COLO829 (cell line): ENCODE measurements at regions not wholly inside any gene's neighbourhood (a gene's known extent, or its start where the extent isn't known, plus 50 kb on each side); places are given as distances from the start of the nearest gene placed in this dataset.

ENCODE experiments used
- DNase-seq: peaks from one replicate; pipeline ENCODE4 v3.0.0; 2012; ENCODE audit warnings: low spot score

- no peak for DNase-seq
Observed at GRCh38 chr13:69423844-69424243, 683.8 kb upstream of the ATXN8OS start.

- DNase-seq: peak; percentile 12
Observed at GRCh38 chr13:69418319-69418718, 689.3 kb upstream of the ATXN8OS start.

GRCh38 chr13:69410761-69411160 lies 696.9 kb upstream of the ATXN8OS start:
- DNase-seq: no peak

GRCh38 chr13:69391756-69392155 lies 715.9 kb upstream of the ATXN8OS start:
- DNase-seq: no peak

GRCh38 chr13:69389899-69390298 lies 717.7 kb upstream of the ATXN8OS start:
- DNase-seq: no peak

- no peak for DNase-seq
Observed at GRCh38 chr13:69373747-69374425, 733.7 kb upstream of the ATXN8OS start.

GRCh38 chr13:69363360-69363759 lies 744.3 kb upstream of the ATXN8OS start:
- no peak for DNase-seq

GRCh38 chr13:69331245-69331644 lies 776.4 kb upstream of the ATXN8OS start:
- DNase-seq: no peak

- peak; percentile 1 for DNase-seq
Observed at GRCh38 chr13:69324090-69324886, 783.3 kb upstream of the ATXN8OS start.

GRCh38 chr13:69319656-69320055 lies 788.0 kb upstream of the ATXN8OS start:
- DNase-seq: no peak

GRCh38 chr13:69315039-69315438 lies 792.6 kb upstream of the ATXN8OS start:
- no peak for DNase-seq

- no peak for DNase-seq
Observed at GRCh38 chr13:69306766-69307165, 800.9 kb upstream of the ATXN8OS start.

- DNase-seq: no peak
Observed at GRCh38 chr13:69300131-69300530, 807.5 kb upstream of the ATXN8OS start.

- no peak for DNase-seq
Observed at GRCh38 chr13:69296130-69296529, 811.5 kb upstream of the ATXN8OS start.

GRCh38 chr13:69292789-69293425 lies 814.7 kb upstream of the ATXN8OS start:
- DNase-seq: no peak

GRCh38 chr13:69291292-69291906 lies 816.2 kb upstream of the ATXN8OS start:
- no peak for DNase-seq

GRCh38 chr13:69288026-69288425 lies 819.6 kb upstream of the ATXN8OS start:
- DNase-seq: no peak

- no peak for DNase-seq
Observed at GRCh38 chr13:69287050-69287698, 820.5 kb upstream of the ATXN8OS start.

- DNase-seq: no peak
Observed at GRCh38 chr13:69283837-69284236, 823.8 kb upstream of the ATXN8OS start.

- no peak for DNase-seq
Observed at GRCh38 chr13:69283301-69283700, 824.3 kb upstream of the ATXN8OS start.

GRCh38 chr13:69280399-69280798 lies 827.2 kb upstream of the ATXN8OS start:
- no peak for DNase-seq

GRCh38 chr13:69279213-69279612 lies 828.4 kb upstream of the ATXN8OS start:
- no peak for DNase-seq
